ENCODE measurements at regions not wholly inside any gene's neighbourhood (a gene's known extent, or its start where the extent isn't known, plus 50 kb on each side); places are given as distances from the start of the nearest gene placed in this dataset.

GRCh38 chr13:97849305-97849704, 104.2 kb upstream of the IPO5 start:
- H3K36me3 ChIP-seq (ENCODE audit: control insufficient read depth, insufficient read depth, low read length), result no peaks in the 10 kb centered on the region
- Mint-ChIP-seq H3K36me3 (ENCODE audit: low read depth) (no peaks in the 10 kb centered on the region), H3K9me3 (peaks cover 25% of the 10 kb centered on the region), H3K27me3 (ENCODE audit: insufficient read depth) (peaks cover 45% of the 10 kb centered on the region), H3K27ac (no peak overlapping the region), H3K4me1 (no peaks in the 10 kb centered on the region), H3K4me3 (no peak overlapping the region)
- H3K27me3 ChIP-seq (ENCODE audit: control insufficient read depth, insufficient read depth, low read length, poor library complexity, severe bottlenecking), result peaks cover 38% of the 10 kb centered on the region
- H3K4me3 ChIP-seq (ENCODE audit: low read length), result no peak overlapping the region
- TF ChIP-seq, protein P1, sequence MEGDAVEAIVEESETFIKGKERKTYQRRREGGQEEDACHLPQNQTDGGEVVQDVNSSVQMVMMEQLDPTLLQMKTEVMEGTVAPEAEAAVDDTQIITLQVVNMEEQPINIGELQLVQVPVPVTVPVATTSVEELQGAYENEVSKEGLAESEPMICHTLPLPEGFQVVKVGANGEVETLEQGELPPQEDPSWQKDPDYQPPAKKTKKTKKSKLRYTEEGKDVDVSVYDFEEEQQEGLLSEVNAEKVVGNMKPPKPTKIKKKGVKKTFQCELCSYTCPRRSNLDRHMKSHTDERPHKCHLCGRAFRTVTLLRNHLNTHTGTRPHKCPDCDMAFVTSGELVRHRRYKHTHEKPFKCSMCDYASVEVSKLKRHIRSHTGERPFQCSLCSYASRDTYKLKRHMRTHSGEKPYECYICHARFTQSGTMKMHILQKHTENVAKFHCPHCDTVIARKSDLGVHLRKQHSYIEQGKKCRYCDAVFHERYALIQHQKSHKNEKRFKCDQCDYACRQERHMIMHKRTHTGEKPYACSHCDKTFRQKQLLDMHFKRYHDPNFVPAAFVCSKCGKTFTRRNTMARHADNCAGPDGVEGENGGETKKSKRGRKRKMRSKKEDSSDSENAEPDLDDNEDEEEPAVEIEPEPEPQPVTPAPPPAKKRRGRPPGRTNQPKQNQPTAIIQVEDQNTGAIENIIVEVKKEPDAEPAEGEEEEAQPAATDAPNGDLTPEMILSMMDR (conservative IDR thresholded peaks at IDR 0.05), result peak; percentile 80
- H3K27ac ChIP-seq (ENCODE audit: low read depth, low read length), result no peak overlapping the region
- H3K9ac ChIP-seq (ENCODE audit: extremely low read depth, low read length, poor library complexity, severe bottlenecking), result no peak overlapping the region
- H3K4me1 ChIP-seq (ENCODE audit: control insufficient read depth, insufficient read depth, low read length), result no peaks in the 10 kb centered on the region
- peaks cover 18% of the 10 kb centered on the region for H3K9me3 ChIP-seq (ENCODE audit: control insufficient read depth, low read length)
- peak; percentile 62 for DNase-seq
- 72 to 79% methylated on average over 3 to 4 of the region's 4 CpGs for WGBS, 2 experiments (ENCODE audit: insufficient coverage in 1 of 2, insufficient read length in 1 of 2)

GRCh38 chr13:97851269-97851668, 102.2 kb upstream of the IPO5 start:
- Histone ChIP-seq H3K27ac (ENCODE audit: low read depth, low read length) (no peak overlapping the region), H3K9me3 (ENCODE audit: control insufficient read depth, low read length) (peaks cover 18% of the 10 kb centered on the region), H3K9ac (ENCODE audit: extremely low read depth, low read length, poor library complexity, severe bottlenecking) (no peak overlapping the region), H3K4me1 (ENCODE audit: control insufficient read depth, insufficient read depth, low read length) (no peaks in the 10 kb centered on the region), H3K27me3 (ENCODE audit: control insufficient read depth, insufficient read depth, low read length, poor library complexity, severe bottlenecking) (peaks cover 49% of the 10 kb centered on the region), H3K36me3 (ENCODE audit: control insufficient read depth, insufficient read depth, low read length) (no peaks in the 10 kb centered on the region), H3K4me3 (ENCODE audit: low read length) (no peak overlapping the region)
- peaks cover 42% of the 10 kb centered on the region for H3K27me3 Mint-ChIP-seq (ENCODE audit: insufficient read depth)
- no peaks in the 10 kb centered on the region for H3K36me3 Mint-ChIP-seq (ENCODE audit: low read depth)
- DNase-seq, result peak; percentile 74
- WGBS, 2 experiments (ENCODE audit: insufficient coverage in 1 of 2, insufficient read length in 1 of 2), result 40 to 63% methylated on average over 2 to 4 of the region's 4 CpGs
- H3K4me3 Mint-ChIP-seq, result no peak overlapping the region
- H3K27ac Mint-ChIP-seq, result no peak overlapping the region
- H3K9me3 Mint-ChIP-seq, result peaks cover 25% of the 10 kb centered on the region
- peaks cover 4% of the 10 kb centered on the region for H3K4me1 Mint-ChIP-seq
- TF ChIP-seq, protein P1 (conservative IDR thresholded peaks at IDR 0.05), result no peak

DNA sequence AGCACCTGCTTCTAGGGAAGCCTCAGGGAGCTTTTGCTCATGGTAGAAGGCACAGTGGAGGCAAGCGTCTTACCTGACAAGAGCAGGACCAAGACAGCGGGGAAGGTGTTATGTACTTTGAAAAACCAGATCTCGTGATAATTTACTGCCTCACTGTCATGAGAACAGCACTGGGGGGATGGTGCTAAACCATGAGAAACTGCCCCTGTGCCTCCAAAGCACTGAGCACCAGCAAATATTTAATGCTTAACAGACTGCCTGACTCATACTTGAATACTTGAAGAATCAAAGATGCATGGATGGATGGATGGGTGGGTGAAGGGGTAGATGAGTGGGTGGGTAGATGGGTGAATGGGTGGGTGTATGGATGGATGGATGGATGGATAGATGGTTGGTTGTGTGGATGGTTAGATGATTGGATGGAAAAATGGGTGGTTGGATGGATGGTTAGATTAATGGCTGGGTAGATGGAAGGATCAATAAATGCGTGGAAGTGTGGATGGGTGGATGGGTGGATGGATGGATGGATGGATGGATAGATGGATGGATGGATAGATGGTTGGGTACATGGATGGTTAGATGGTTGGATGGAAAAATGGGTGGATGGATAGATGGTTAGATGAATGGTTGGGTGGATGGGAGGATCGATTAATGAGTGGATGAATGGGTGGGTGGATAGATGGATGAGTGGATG, 101.1 kb upstream of the IPO5 start:
- Histone ChIP-seq H3K27ac (ENCODE audit: low read depth, low read length) (no peak overlapping the region), H3K9me3 (ENCODE audit: control insufficient read depth, low read length) (peaks cover 18% of the 10 kb centered on the region), H3K4me1 (ENCODE audit: control insufficient read depth, insufficient read depth, low read length) (no peaks in the 10 kb centered on the region), H3K36me3 (ENCODE audit: control insufficient read depth, insufficient read depth, low read length) (no peaks in the 10 kb centered on the region), H3K27me3 (ENCODE audit: control insufficient read depth, insufficient read depth, low read length, poor library complexity, severe bottlenecking) (peaks cover 51% of the 10 kb centered on the region), H3K9ac (ENCODE audit: extremely low read depth, low read length, poor library complexity, severe bottlenecking) (no peak overlapping the region), H3K4me3 (ENCODE audit: low read length) (no peak overlapping the region)
- Mint-ChIP-seq H3K27ac (no peak overlapping the region), H3K36me3 (ENCODE audit: low read depth) (no peaks in the 10 kb centered on the region), H3K27me3 (ENCODE audit: insufficient read depth) (peaks cover 40% of the 10 kb centered on the region), H3K9me3 (peaks cover 25% of the 10 kb centered on the region), H3K4me3 (no peak overlapping the region), H3K4me1 (peaks cover 4% of the 10 kb centered on the region)
- no peak for DNase-seq
- TF ChIP-seq, protein P1 (conservative IDR thresholded peaks at IDR 0.05), result no peak
- WGBS, 2 experiments (ENCODE audit: insufficient coverage in 1 of 2, insufficient read length in 1 of 2), result 75 to 80% methylated on average over 5 of the region's 5 CpGs

Data from endodermal cell (in vitro differentiated cells).